ENCODE measurements at regions not wholly inside any gene's neighbourhood (a gene's known extent, or its start where the extent isn't known, plus 50 kb on each side); places are given as distances from the start of the nearest gene placed in this dataset.
"Not testable (repeated sequence)": the region's sequence is repeated elsewhere in the genome, so short reads cannot be mapped to it uniquely, and the experiment has no call there.

GRCh38 chr12:128098730-128099129 is 168.2 kb upstream of the TMEM132C start:
- FAIRE-seq (no peak), DNase-seq (ENCODE audit: insufficient read length, low spot score) (no peak)
- TF ChIP-seq CTCF (IDR thresholded peaks at IDR 0.05; ENCODE audit: insufficient read depth, missing control alignments), result no peak

DNA sequence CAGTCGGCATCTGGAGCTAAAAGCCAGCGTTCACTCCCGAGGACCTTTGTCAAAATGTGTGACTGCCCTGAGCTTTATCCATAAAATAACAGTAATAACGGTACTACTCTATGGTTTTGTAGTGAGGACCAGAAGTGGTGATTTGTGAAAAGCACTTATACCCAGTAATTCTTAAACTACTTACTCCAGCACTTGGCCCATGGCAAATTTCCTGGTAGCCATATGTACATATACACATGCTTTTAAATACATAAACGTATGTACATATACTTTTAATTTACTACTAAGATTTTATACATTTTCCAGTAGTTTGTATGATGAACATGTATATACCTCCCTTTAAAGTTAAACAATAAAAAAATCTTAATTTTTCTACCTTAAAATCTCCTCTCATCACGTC is 163.8 kb upstream of the TMEM132C start:
- no peak for DNase-seq (ENCODE audit: insufficient read length, low spot score)
- no peak for TF ChIP-seq CTCF (IDR thresholded peaks at IDR 0.05; ENCODE audit: insufficient read depth, missing control alignments)
- no peak for FAIRE-seq

DNA sequence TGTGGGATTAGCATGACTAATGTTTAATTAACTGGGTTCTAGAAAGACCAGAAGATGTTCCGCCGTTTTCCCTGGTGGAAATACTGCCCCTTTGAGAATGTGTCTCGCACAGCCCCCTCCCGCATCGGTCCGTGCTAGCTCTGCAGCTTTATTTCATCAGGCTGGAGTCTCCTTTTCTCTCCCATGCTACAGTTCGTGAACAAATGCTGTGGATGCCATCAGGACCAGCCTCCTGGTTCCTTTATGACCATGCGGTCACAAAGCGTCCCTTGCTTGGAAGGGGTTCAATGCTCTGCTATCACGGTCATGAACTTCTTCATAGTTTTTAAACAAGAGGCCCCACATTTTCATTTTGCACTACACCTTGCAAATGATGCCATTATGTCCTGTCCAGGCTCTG is 157.7 kb upstream of the TMEM132C start:
- no peak for TF ChIP-seq CTCF (IDR thresholded peaks at IDR 0.05; ENCODE audit: insufficient read depth, missing control alignments)
- FAIRE-seq (no peak), DNase-seq (ENCODE audit: insufficient read length, low spot score) (no peak)

DNA sequence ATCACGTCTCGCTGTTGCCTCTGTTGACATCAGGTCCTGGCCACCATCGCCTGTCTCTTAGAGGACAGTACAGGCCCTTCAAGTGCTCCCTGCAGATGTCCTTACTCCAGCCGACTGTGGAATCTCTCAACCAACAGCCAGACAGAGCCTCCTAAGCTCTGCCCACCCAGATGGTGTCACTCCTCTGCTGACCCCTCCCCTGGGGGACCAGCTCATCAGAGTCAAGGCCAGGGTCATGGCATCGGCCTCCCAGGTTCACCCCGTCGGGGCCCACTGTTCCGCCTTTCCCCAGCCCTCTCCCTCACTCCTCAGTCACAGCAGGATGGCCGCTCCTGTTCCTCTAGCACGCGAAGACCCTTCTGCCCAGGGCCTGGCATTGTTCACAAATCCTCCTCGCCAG is 157.3 kb upstream of the TMEM132C start:
- no peak for TF ChIP-seq CTCF (IDR thresholded peaks at IDR 0.05; ENCODE audit: insufficient read depth, missing control alignments)
- FAIRE-seq (no peak), DNase-seq (ENCODE audit: insufficient read length, low spot score) (no peak)

DNA sequence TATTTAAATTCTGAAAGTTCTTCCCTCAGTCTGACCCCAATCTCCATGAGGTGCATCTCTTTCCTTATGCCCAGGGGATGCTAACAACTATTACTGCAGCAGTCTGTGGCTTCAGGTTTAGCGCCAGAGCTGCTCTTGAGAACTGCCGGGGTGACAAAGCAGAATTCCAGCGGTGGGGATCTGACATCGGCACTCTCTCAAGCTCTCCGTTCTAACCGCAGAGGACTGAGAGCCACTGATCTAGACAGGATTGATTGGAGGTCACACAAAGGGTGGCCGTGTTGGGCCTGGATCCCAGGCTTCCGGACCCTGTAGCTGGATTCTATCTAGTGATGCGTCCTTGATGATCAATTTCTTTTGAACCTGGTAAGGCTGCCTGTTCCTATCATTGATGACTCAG is 155.6 kb upstream of the TMEM132C start:
- FAIRE-seq (no peak), DNase-seq (ENCODE audit: insufficient read length, low spot score) (no peak)
- TF ChIP-seq CTCF (IDR thresholded peaks at IDR 0.05; ENCODE audit: insufficient read depth, missing control alignments), result no peak

DNA sequence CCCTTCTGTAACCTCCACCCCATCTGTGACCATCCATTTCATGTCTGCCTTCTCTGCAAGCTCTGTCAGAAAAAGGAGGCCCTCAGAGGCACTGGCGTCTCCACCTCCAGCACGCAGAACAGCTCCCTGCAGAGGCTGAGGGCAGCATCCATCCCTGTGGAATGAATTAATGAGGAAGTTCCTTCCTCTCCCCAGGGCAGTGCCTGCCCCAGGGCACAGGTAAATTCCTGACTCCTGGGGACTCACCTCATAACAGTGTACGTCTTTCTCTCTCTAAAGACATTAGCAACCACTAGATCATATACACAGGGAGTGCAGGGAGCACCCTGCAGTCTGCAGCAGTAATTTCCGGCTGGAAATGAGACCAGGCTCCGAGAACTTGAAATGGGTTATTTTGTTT is 155.0 kb upstream of the TMEM132C start:
- TF ChIP-seq CTCF (IDR thresholded peaks at IDR 0.05; ENCODE audit: insufficient read depth, missing control alignments), result no peak
- DNase-seq (ENCODE audit: insufficient read length, low spot score), result no peak
- FAIRE-seq, result no peak

GRCh38 chr12:128113250-128113649 is 153.7 kb upstream of the TMEM132C start:
- FAIRE-seq; DNase-seq (ENCODE audit: insufficient read length, low spot score): not testable (repeated sequence)

DNA sequence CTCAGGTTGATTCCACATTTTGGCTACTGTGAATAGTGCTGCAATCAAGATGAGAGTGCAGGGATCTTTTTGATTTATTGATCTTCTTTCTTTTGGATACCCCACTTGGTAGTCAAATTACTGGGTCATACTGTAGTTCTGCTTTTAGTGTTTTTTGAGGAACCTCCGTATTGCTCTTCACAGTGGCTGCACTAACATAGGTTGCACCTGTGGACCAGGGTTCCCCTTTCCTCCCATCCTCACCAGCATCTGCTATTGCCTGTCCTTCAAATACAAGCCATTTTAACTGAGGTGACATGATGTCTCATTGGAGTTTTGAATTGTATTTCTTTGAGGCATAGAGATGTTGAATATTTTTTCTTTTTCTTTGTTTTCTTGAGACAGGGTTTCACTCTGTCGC is 152.5 kb upstream of the TMEM132C start:
- DNase-seq (ENCODE audit: insufficient read length, low spot score), result no peak
- FAIRE-seq, result no peak
- no peak for TF ChIP-seq CTCF (IDR thresholded peaks at IDR 0.05; ENCODE audit: insufficient read depth, missing control alignments)
